HCT116 (cell line): ENCODE measurements at regions not wholly inside any gene's neighbourhood (a gene's known extent, or its start where the extent isn't known, plus 50 kb on each side); places are given as distances from the start of the nearest gene placed in this dataset.

Experiments used
- ATAC-seq: fragments of 200-7000 bp; cut with Tn5 transposase; 2 replicates; pipeline ENCODE4 v1.9.1; 2020; ENCODE audit warnings: mild to moderate bottlenecking, moderate library complexity
- BruUV-seq: library from RNA; stranded (reverse); fragments of 400-500 nt; replicated peaks from 2 replicates; lab custom pipeline; 2021; lab: Mats Ljungman, UMichigan
- CTCF ChIA-PET: fragments of 300-600 bp; sonication (Branson Sonifier 250); formaldehyde crosslinking; loops from one replicate; lab custom pipeline; 2021; ENCODE audit warnings: antibody characterized with exemption; lab: Charles Lee
- POLR2A ChIA-PET: fragments of 300-600, 350-600 bp; sonication (Branson Sonifier 250); formaldehyde crosslinking; loops from one replicate; lab custom pipeline; 2021; ENCODE audit warnings: antibody characterized with exemption; lab: Charles Lee
- RAD21 ChIA-PET, 2 experiments: fragments of 300-600 bp; sonication (Branson Sonifier 250); formaldehyde crosslinking; loops; one replicate each; lab custom pipeline; 2023; ENCODE audit warnings: low total read pairs in 2 of 2; ENCODE audit not compliant: uncharacterized antibody in 2 of 2, unreplicated experiment in 2 of 2, low non-redundant PET in 1 of 2; lab: Charles Lee
- DNase-seq: peaks from one replicate; pipeline ENCODE4 v3.0.0-alpha.2; 2010; ENCODE audit warnings: low read depth, low spot score
- H2AFZ ChIP-seq: fragments of 200-600 bp; shearing (Covaris generic), sonication (generic); 2 replicates; pipeline ENCODE4 v1.6.1; 2017; ENCODE audit warnings: low read depth, mixed run types, mixed read lengths, antibody characterized with exemption, low read length; ENCODE audit not compliant: poor library complexity, severe bottlenecking
- H3K27ac ChIP-seq: 2 replicates; pipeline ENCODE4 v1.5.1; 2012; ENCODE audit warnings: low read depth, low read length
- H3K27me3 ChIP-seq: fragments of 200-600 bp; sonication (generic); 2 replicates; pipeline ENCODE4 v1.6.1; 2016; ENCODE audit warnings: mixed run types, low read length, mixed read lengths; ENCODE audit not compliant: insufficient read depth
- H3K36me3 ChIP-seq, 2 experiments: fragments of 200-500 bp in 1 of 2; fragments of 200-600 bp in 1 of 2; sonication (Bioruptor generic) in 1 of 2; sonication (generic) in 1 of 2; 2 replicates each; pipeline versions ENCODE4 v1.5.1 to v1.6.1; 2014 to 2016; ENCODE audit warnings: low read length in 2 of 2, inconsistent platforms in 1 of 2, mixed read lengths in 1 of 2, mixed run types in 1 of 2; ENCODE audit not compliant: insufficient read depth in 2 of 2, control insufficient read depth in 1 of 2
- H3K4me1 ChIP-seq, 2 experiments: fragments of 200-600 bp in 1 of 2; sonication (generic) in 1 of 2; 2 replicates each; pipeline versions ENCODE4 v1.5.1 to v1.6.1; 2012 to 2017; ENCODE audit warnings: low read length in 2 of 2, inconsistent platforms in 1 of 2, mild to moderate bottlenecking in 1 of 2, mixed read lengths in 1 of 2, mixed run types in 1 of 2, moderate library complexity in 1 of 2; ENCODE audit not compliant: insufficient read depth in 2 of 2, control insufficient read depth in 1 of 2
- H3K4me2 ChIP-seq: fragments of 200-600 bp; sonication (generic); 2 replicates; pipeline ENCODE4 v1.6.1; 2017; ENCODE audit warnings: mixed run types, low read length, mixed read lengths
- H3K4me3 ChIP-seq, 2 experiments: fragments of 200-600 bp in 1 of 2; sonication (generic) in 1 of 2; replicated peaks in 1 of 2; 2 replicates each; pipeline ENCODE4 v1.5.1; 2011 to 2016; ENCODE audit warnings: low read length in 2 of 2, control low read depth in 1 of 2, low read depth in 1 of 2, mild to moderate bottlenecking in 1 of 2, mixed read lengths in 1 of 2, mixed run types in 1 of 2
- H3K79me2 ChIP-seq: fragments of 200-600 bp; sonication (generic); 2 replicates; pipeline ENCODE4 v1.6.1; 2017; ENCODE audit warnings: mild to moderate bottlenecking, mixed run types, low read length, moderate library complexity, mixed read lengths; ENCODE audit not compliant: insufficient read depth
- H3K9ac ChIP-seq: fragments of 200-600 bp; sonication (generic); 2 replicates; pipeline ENCODE4 v1.6.1; 2016; ENCODE audit warnings: low read length, mixed read lengths
- H3K9me2 ChIP-seq: fragments of 200-600 bp; sonication (generic), shearing (Covaris generic); 2 replicates; pipeline ENCODE4 v1.6.1; 2017; ENCODE audit warnings: mixed run types, mild to moderate bottlenecking, moderate library complexity; ENCODE audit not compliant: insufficient read depth
- H3K9me3 ChIP-seq, 2 experiments: fragments of 200-500 bp in 1 of 2; fragments of 200-600 bp in 1 of 2; sonication (Bioruptor generic) in 1 of 2; sonication (generic) in 1 of 2; 2 replicates each; pipeline ENCODE4 v1.6.1; 2014 to 2017; ENCODE audit warnings: low read length in 2 of 2, mixed read lengths in 2 of 2, inconsistent platforms in 1 of 2, low read depth in 1 of 2, mild to moderate bottlenecking in 1 of 2, mixed run types in 1 of 2, moderate library complexity in 1 of 2; ENCODE audit not compliant: control insufficient read depth in 1 of 2, insufficient read depth in 1 of 2
- H4K20me1 ChIP-seq: fragments of 200-600 bp; sonication (generic), shearing (Covaris generic); 2 replicates; pipeline ENCODE4 v1.6.1; 2017; ENCODE audit warnings: mixed run types, mild to moderate bottlenecking, moderate library complexity; ENCODE audit not compliant: insufficient read depth
- CEBPB ChIP-seq: IDR thresholded peaks from 2 replicates; pipeline ENCODE4 v1.6.1; 2012; ENCODE audit warnings: low read depth
- EZH2 ChIP-seq: fragments of 200-600 bp; sonication (generic); IDR thresholded peaks from 2 replicates; pipeline ENCODE4 v1.6.1; 2017; ENCODE audit warnings: antibody characterized with exemption, mixed run types
- EZH2phosphoT487 ChIP-seq: fragments of 200-600 bp; IDR thresholded peaks from 2 replicates; pipeline ENCODE4 v1.6.1; 2018; ENCODE audit warnings: antibody characterized with exemption, borderline replicate concordance
- FOSL1 ChIP-seq: IDR thresholded peaks from 2 replicates; pipeline ENCODE4 v1.6.1; 2012; ENCODE audit warnings: low read depth
- JUND ChIP-seq: IDR thresholded peaks from 2 replicates; pipeline ENCODE4 v1.6.1; 2012
- POLR2A ChIP-seq: IDR thresholded peaks from 2 replicates; pipeline ENCODE4 v1.7.0; 2011; ENCODE audit warnings: borderline replicate concordance; ENCODE audit not compliant: insufficient read depth, insufficient read length; ENCODE audit errors: extremely low read depth
- REST ChIP-seq: IDR thresholded peaks from 2 replicates; pipeline ENCODE4 v1.6.1; 2012; ENCODE audit warnings: low read depth
- SIN3A ChIP-seq: IDR thresholded peaks from 2 replicates; pipeline ENCODE4 v1.6.1; 2012; ENCODE audit warnings: low read depth
- SP1 ChIP-seq: IDR thresholded peaks from 2 replicates; pipeline ENCODE4 v1.6.1; 2012; ENCODE audit warnings: low read depth
- TCF7L2 ChIP-seq: IDR thresholded peaks from 2 replicates; pipeline ENCODE4 v1.7.0; 2011; ENCODE audit warnings: borderline replicate concordance, inconsistent platforms; ENCODE audit not compliant: insufficient read depth, insufficient read length; ENCODE audit errors: extremely low read depth
- YY1 ChIP-seq: IDR thresholded peaks from 2 replicates; pipeline ENCODE4 v1.6.1; 2011; ENCODE audit warnings: low read length, low read depth, moderate library complexity, mild to moderate bottlenecking; ENCODE audit not compliant: insufficient replicate concordance; ENCODE audit errors: extremely low read depth
- ZFX ChIP-seq: fragments of 450-650 bp; IDR thresholded peaks from 2 replicates; pipeline ENCODE4 v1.6.1; 2017
- ZNF274 ChIP-seq: fragments of 200-500 bp; sonication (Bioruptor generic); IDR thresholded peaks from 2 replicates; pipeline ENCODE4 v1.6.1; 2014; ENCODE audit warnings: mild to moderate bottlenecking, low read depth, low read length, inconsistent platforms
- intact Hi-C: fragments of 100-400 bp; cut with micrococcal nuclease; formaldehyde crosslinking; loops from 2 replicates; pipeline ENCODE4 v1.10.0; 2022
- TF ChIP-seq, protein P1 (sequence below): IDR thresholded peaks from 2 replicates; pipeline ENCODE4 v1.6.1; 2012
- TF ChIP-seq, protein P2 (sequence below): IDR thresholded peaks from 2 replicates; pipeline ENCODE4 v1.6.1; 2011; ENCODE audit warnings: mild to moderate bottlenecking, low read length, moderate library complexity; ENCODE audit not compliant: insufficient replicate concordance; ENCODE audit errors: extremely low read depth
- TF ChIP-seq, protein P3 (sequence below), 3 experiments: fragments of 200-600 bp in 1 of 3; sonication (generic) in 1 of 3; IDR thresholded peaks in 2 of 3; conservative IDR thresholded peaks in 1 of 3; 2 replicates each; pipeline ENCODE4 v1.5.1; 2012 to 2017; ENCODE audit warnings: low read depth in 2 of 3, low read length in 2 of 3, antibody characterized with exemption in 1 of 3, borderline replicate concordance in 1 of 3, control low read depth in 1 of 3, mild to moderate bottlenecking in 1 of 3, mixed read lengths in 1 of 3, mixed run types in 1 of 3, moderate library complexity in 1 of 3; ENCODE audit not compliant: insufficient read depth in 1 of 3

- TF ChIP-seq, protein P1, sequence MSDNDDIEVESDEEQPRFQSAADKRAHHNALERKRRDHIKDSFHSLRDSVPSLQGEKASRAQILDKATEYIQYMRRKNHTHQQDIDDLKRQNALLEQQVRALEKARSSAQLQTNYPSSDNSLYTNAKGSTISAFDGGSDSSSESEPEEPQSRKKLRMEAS = no peak
- TF ChIP-seq EZH2phosphoT487 = no peak
- TF ChIP-seq, protein P2, sequence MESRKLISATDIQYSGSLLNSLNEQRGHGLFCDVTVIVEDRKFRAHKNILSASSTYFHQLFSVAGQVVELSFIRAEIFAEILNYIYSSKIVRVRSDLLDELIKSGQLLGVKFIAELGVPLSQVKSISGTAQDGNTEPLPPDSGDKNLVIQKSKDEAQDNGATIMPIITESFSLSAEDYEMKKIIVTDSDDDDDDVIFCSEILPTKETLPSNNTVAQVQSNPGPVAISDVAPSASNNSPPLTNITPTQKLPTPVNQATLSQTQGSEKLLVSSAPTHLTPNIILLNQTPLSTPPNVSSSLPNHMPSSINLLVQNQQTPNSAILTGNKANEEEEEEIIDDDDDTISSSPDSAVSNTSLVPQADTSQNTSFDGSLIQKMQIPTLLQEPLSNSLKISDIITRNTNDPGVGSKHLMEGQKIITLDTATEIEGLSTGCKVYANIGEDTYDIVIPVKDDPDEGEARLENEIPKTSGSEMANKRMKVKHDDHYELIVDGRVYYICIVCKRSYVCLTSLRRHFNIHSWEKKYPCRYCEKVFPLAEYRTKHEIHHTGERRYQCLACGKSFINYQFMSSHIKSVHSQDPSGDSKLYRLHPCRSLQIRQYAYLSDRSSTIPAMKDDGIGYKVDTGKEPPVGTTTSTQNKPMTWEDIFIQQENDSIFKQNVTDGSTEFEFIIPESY = no peak
These were observed 223.1 kb downstream of the EFCAB11 start (continued) for GRCh38 chr14:89731396-89731933.

DNA sequence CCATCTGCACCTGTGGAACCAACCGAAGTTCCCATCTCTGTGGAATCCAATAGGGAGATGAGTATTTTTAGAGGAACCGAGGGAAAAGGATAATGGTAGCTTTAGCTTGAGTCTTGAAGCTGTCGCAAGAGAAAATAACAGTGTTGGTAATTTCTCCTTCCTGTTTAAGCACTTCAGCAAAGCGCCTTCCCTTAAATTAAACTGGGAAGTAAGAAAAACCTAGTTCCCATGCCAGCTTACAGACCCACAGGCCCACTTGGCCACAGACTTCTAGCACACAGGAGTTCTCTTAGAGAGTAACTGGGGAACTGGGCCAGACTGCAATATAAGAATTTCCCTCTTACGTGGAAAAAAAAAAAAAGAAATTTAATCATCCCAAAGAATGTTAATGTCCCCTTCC lies 223.8 kb downstream of the EFCAB11 start:
- ATAC-seq = no peak
- Histone ChIP-seq H3K9ac (no peak overlapping the region), H2AFZ (no peak overlapping the region), H3K4me2 (no peak overlapping the region), H3K4me1 (no peaks in the 10 kb centered on the region), H4K20me1 (no peaks in the 10 kb centered on the region), H3K36me3 (no peaks in the 10 kb centered on the region), H3K4me3 (no peak overlapping the region), H3K9me2 (no peaks in the 10 kb centered on the region), H3K9me3 (no peaks in the 10 kb centered on the region), H3K27me3 (no peaks in the 10 kb centered on the region), H3K27ac (no peak overlapping the region), H3K79me2 (no peaks in the 10 kb centered on the region)
- no peak for DNase-seq
- CTCF ChIA-PET = no interaction called here
- RAD21 ChIA-PET = no interaction called here
- intact Hi-C loops = no loop called here
- POLR2A ChIA-PET = no interaction called here
- BruUV-seq = no TSS peak
- TF ChIP-seq SP1 = no peak
- TF ChIP-seq EZH2 = no peak
- TF ChIP-seq ZFX = no peak
- no peak for TF ChIP-seq TCF7L2
- no peak for TF ChIP-seq CEBPB
- no peak for TF ChIP-seq FOSL1
- TF ChIP-seq POLR2A = no peak
- TF ChIP-seq, protein P3, sequence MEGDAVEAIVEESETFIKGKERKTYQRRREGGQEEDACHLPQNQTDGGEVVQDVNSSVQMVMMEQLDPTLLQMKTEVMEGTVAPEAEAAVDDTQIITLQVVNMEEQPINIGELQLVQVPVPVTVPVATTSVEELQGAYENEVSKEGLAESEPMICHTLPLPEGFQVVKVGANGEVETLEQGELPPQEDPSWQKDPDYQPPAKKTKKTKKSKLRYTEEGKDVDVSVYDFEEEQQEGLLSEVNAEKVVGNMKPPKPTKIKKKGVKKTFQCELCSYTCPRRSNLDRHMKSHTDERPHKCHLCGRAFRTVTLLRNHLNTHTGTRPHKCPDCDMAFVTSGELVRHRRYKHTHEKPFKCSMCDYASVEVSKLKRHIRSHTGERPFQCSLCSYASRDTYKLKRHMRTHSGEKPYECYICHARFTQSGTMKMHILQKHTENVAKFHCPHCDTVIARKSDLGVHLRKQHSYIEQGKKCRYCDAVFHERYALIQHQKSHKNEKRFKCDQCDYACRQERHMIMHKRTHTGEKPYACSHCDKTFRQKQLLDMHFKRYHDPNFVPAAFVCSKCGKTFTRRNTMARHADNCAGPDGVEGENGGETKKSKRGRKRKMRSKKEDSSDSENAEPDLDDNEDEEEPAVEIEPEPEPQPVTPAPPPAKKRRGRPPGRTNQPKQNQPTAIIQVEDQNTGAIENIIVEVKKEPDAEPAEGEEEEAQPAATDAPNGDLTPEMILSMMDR (IDR thresholded peaks at IDR 0.05 in 2 of 3, conservative IDR thresholded peaks at IDR 0.05 in 1 of 3; ENCODE audit: borderline replicate concordance in 1 of 3, insufficient read depth in 1 of 3, low read depth in 2 of 3, low read length in 2 of 3) = no peak
- no peak for TF ChIP-seq JUND
- no peak for TF ChIP-seq SIN3A
- TF ChIP-seq EZH2phosphoT487 = no peak
- no peak for TF ChIP-seq ZNF274
- no peak for TF ChIP-seq REST
- TF ChIP-seq YY1 = no peak
